Activated CD8-positive, alpha-beta memory T cell treated with anti-CD3 and anti-CD28 coated beads, Interleukin-2, amount 10 ng/mL, durations not matched to agents 7 days and 5 days (primary cell): ENCODE measurements at regions not wholly inside any gene's neighbourhood (a gene's known extent, or its start where the extent isn't known, plus 50 kb on each side); places are given as distances from the start of the nearest gene placed in this dataset.

Experiments used
- ATAC-seq: fragments of 150-1000 bp; cut with Tn5 transposase; one replicate; pipeline ENCODE4 v1.10.0; 2021; ENCODE audit warnings: moderate library complexity
- CTCF ChIA-PET: fragments of 350-600 bp; sonication (Branson Sonifier 250); formaldehyde crosslinking; loops from one replicate; lab custom pipeline; 2021; ENCODE audit warnings: antibody characterized with exemption; lab: Charles Lee
- DNase-seq: peaks from one replicate; pipeline ENCODE4 v3.0.0-alpha.2; 2020
- H3K27ac Mint-ChIP-seq: one replicate; pipeline ENCODE4 v1.8.0; 2021; ENCODE audit warnings: mild to moderate bottlenecking, mixed read lengths
- H3K27me3 Mint-ChIP-seq: one replicate; pipeline ENCODE4 v1.8.0; 2021; ENCODE audit warnings: mixed read lengths
- H3K36me3 Mint-ChIP-seq: one replicate; pipeline ENCODE4 v1.8.0; 2021; ENCODE audit warnings: mild to moderate bottlenecking, mixed read lengths
- H3K4me1 Mint-ChIP-seq: one replicate; pipeline ENCODE4 v1.8.0; 2021; ENCODE audit warnings: mixed read lengths
- H3K4me3 Mint-ChIP-seq: one replicate; pipeline ENCODE4 v1.8.0; 2021; ENCODE audit warnings: mild to moderate bottlenecking, moderate library complexity, mixed read lengths
- H3K9me3 Mint-ChIP-seq: one replicate; pipeline ENCODE4 v1.8.0; 2022; ENCODE audit warnings: low read depth, mixed read lengths

- CTCF ChIA-PET, result no interaction called here
- peaks cover 14% of the 10 kb centered on the region for H3K36me3 Mint-ChIP-seq
- H3K4me1 Mint-ChIP-seq, result peaks cover 27% of the 10 kb centered on the region
- H3K4me3 Mint-ChIP-seq, result no peak overlapping the region
- H3K27ac Mint-ChIP-seq, result no peak overlapping the region
- ATAC-seq, result no peak
- DNase-seq, result no peak
- H3K27me3 Mint-ChIP-seq, result peaks cover 11% of the 10 kb centered on the region
- H3K9me3 Mint-ChIP-seq, result no peaks in the 10 kb centered on the region
Observed at GRCh38 chr2:12273111-12273510, 443.6 kb upstream of the TRIB2 start.

GRCh38 chr2:12274591-12274990, 442.1 kb upstream of the TRIB2 start:
- Mint-ChIP-seq H3K27ac (no peak overlapping the region), H3K27me3 (peaks cover 11% of the 10 kb centered on the region), H3K36me3 (peaks cover 14% of the 10 kb centered on the region), H3K4me1 (peaks cover 27% of the 10 kb centered on the region), H3K9me3 (no peaks in the 10 kb centered on the region), H3K4me3 (no peak overlapping the region)
- no peak for DNase-seq
- CTCF ChIA-PET, result no interaction called here
- no peak for ATAC-seq

- DNase-seq (no peak), ATAC-seq (no peak)
- Mint-ChIP-seq H3K36me3 (peaks cover 10% of the 10 kb centered on the region), H3K27me3 (peaks cover 13% of the 10 kb centered on the region), H3K4me1 (peaks cover 14% of the 10 kb centered on the region), H3K9me3 (no peaks in the 10 kb centered on the region), H3K27ac (no peak overlapping the region), H3K4me3 (no peak overlapping the region)
- CTCF ChIA-PET, result no interaction called here
Observed at GRCh38 chr2:12277241-12278034, 439.3 kb upstream of the TRIB2 start.

- no peak overlapping the region for H3K27ac Mint-ChIP-seq
- peaks cover 10% of the 10 kb centered on the region for H3K4me1 Mint-ChIP-seq
- peaks cover 13% of the 10 kb centered on the region for H3K27me3 Mint-ChIP-seq
- peaks cover 10% of the 10 kb centered on the region for H3K36me3 Mint-ChIP-seq
- ATAC-seq, result no peak
- no peak overlapping the region for H3K4me3 Mint-ChIP-seq
- DNase-seq, result no peak
- CTCF ChIA-PET, result no interaction called here
- no peaks in the 10 kb centered on the region for H3K9me3 Mint-ChIP-seq
Observed at GRCh38 chr2:12278217-12278750, 438.5 kb upstream of the TRIB2 start.

DNA sequence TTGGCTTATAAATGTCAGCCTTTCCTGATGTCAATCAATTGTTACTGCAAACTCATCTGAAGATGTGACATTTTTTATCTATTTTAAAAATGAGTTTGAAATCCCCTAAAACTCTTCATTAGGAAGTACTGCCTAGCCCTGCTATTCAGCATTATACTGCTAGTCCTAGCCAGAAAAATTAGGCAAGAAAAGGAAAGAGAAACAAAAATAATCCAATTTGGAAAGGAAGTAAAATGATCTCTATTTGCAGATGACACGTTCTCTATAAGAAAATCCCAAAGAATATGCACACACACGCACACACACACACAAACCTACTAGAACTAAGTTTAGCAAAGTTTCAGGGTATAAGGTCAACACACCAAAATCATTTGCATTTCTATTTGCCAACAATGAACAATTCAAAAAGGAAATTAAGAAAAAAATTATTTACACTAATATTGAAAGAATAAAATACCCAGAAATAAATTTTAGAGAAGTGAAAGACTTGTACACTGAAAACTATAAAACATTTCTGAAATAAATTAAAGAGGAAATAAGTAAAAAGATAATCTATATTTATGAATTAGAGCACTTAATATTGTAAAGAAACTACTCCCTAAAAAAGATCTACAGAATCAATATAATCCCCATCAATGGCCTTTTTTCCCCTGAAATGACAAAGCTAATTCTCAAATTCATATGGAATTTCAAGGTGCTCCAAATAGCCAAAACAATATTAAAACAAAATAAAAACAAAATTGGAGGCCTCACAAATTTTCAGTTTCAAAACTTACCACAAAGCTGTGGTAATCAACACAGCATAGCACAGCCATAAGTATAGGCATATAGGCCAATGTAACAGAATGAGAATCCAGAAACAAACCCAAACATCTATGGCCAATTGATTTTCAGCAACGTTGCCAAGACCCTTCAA, 433.7 kb upstream of the TRIB2 start:
- H3K9me3 Mint-ChIP-seq, result no peaks in the 10 kb centered on the region
- no peak overlapping the region for H3K27ac Mint-ChIP-seq
- peaks cover 6% of the 10 kb centered on the region for H3K36me3 Mint-ChIP-seq
- peaks cover 35% of the 10 kb centered on the region for H3K4me1 Mint-ChIP-seq
- peak; percentile 57 for ATAC-seq
- CTCF ChIA-PET, result no interaction called here
- peaks cover 15% of the 10 kb centered on the region for H3K27me3 Mint-ChIP-seq
- DNase-seq, result no peak
- no peak overlapping the region for H3K4me3 Mint-ChIP-seq

GRCh38 chr2:12284037-12284436, 432.7 kb upstream of the TRIB2 start:
- Mint-ChIP-seq H3K4me1 (peaks cover 42% of the 10 kb centered on the region), H3K36me3 (peaks cover 8% of the 10 kb centered on the region), H3K9me3 (no peaks in the 10 kb centered on the region), H3K4me3 (no peak overlapping the region), H3K27me3 (peaks cover 15% of the 10 kb centered on the region), H3K27ac (no peak overlapping the region)
- ATAC-seq (no peak), DNase-seq (no peak)
- CTCF ChIA-PET, result no interaction called here

DNA sequence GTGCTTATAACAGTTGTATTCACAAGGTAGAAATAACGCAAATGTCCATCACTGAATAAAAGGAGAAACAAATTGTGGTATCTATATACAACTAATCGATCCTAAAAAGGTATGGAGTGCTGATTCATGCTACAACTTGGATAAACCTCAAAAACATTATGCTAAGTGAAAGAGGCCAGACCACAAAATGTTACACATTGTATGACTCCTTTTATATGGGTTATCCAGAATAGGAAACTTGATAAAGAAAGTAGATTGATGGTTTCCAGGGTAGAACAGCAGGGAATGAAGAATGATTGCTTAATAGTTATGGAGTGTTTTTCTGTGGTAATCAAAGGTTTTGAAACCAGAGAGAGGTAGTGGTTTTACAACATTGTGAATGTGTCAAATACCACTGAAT, 432.2 kb upstream of the TRIB2 start:
- ATAC-seq (peak; percentile 39), DNase-seq (no peak)
- Mint-ChIP-seq H3K36me3 (peaks cover 8% of the 10 kb centered on the region), H3K4me3 (no peak overlapping the region), H3K9me3 (no peaks in the 10 kb centered on the region), H3K4me1 (peaks cover 42% of the 10 kb centered on the region), H3K27ac (no peak overlapping the region), H3K27me3 (peaks cover 15% of the 10 kb centered on the region)
- CTCF ChIA-PET, result no interaction called here

DNA sequence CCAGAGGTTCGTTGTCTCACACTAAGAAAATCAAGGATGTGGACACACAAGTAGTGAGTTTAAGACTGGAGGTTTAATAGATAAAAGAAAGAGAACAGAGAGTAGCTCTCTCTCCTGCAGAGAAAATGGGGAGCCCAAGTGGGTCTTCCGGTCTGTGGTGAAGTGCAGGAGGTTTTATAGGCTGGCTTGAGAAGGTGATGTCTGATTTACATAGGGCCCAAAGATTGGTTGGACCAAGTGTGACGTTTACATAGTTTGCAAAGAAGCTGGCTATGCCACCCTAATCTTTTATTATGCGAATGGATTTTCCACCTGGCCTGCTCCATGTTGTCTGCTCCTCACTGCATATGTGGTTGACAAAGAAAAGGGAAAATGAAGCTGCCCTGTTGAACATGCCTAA, 430.4 kb upstream of the TRIB2 start:
- CTCF ChIA-PET, result interaction anchor here (1.8 kb wide), 1 partner anchor 14 kb away, joined by 5 read pairs; no protein-coding TSS in a partner anchor
- Mint-ChIP-seq H3K27ac (no peak overlapping the region), H3K4me3 (no peak overlapping the region), H3K27me3 (peaks cover 24% of the 10 kb centered on the region), H3K4me1 (peaks cover 46% of the 10 kb centered on the region), H3K9me3 (peaks cover 2% of the 10 kb centered on the region), H3K36me3 (peaks cover 17% of the 10 kb centered on the region)
- DNase-seq (no peak), ATAC-seq (no peak)

DNA sequence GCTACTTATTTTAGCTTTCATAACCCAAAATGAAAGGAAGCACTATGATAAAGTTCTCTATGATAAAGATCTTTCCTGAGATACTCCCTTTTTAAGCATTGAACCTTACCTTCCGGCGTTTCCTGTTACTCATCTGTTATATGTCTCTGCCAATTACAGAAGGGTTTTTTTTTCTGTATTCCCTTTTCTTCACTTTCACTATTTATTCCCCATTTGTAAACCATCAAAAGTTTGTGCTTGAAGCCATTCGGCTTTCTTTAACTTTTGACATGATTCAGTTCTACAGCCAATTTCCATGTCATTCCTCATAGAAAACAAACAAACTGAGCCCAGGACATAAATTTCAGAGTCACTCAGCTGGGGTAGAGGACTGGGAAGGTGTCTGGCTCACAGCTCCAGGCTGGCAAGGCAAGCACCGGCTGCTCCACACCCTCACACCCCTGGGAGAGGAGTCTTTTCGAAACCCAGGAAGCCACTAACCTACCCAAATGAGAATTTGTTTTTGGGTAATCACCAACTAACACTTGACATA, 429.4 kb upstream of the TRIB2 start:
- H3K27me3 Mint-ChIP-seq, result peaks cover 26% of the 10 kb centered on the region
- no peak overlapping the region for H3K4me3 Mint-ChIP-seq
- H3K4me1 Mint-ChIP-seq, result peaks cover 54% of the 10 kb centered on the region
- peaks cover 2% of the 10 kb centered on the region for H3K9me3 Mint-ChIP-seq
- DNase-seq, result no peak
- no peak overlapping the region for H3K27ac Mint-ChIP-seq
- H3K36me3 Mint-ChIP-seq, result peaks cover 26% of the 10 kb centered on the region
- ATAC-seq, result peak; percentile 48
- CTCF ChIA-PET, result interaction anchor here (1.8 kb wide), 1 partner anchor 15 kb away, joined by 5 read pairs; no protein-coding TSS in a partner anchor

DNA sequence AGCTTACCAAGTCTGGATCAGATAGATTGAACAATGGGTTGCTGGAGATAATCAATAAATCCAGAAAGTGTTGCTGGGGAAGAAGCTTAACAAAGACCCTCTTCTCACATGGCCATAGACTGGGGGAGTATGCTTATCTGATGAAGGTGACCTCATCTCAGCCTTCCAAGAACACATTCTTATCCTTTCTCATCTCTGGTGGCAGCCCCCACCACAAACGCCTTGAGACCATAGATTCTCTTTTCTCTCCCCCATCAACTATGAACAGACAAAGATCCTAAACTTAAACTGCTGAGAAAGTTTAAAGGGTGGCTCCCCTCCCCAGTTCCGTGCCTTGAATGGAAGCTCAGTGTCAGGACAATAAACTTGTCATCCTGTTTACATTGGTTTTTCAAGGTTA, 428.7 kb upstream of the TRIB2 start:
- no peak for ATAC-seq
- CTCF ChIA-PET, result interaction anchor here (1.3 to 1.8 kb wide), 2 partner anchors 16 to 428 kb away, joined by 3 to 5 read pairs; no protein-coding TSS in a partner anchor
- Mint-ChIP-seq H3K4me1 (peaks cover 56% of the 10 kb centered on the region), H3K27ac (peak overlapping the region; percentile 7), H3K9me3 (peaks cover 2% of the 10 kb centered on the region), H3K4me3 (no peak overlapping the region), H3K36me3 (peaks cover 29% of the 10 kb centered on the region), H3K27me3 (peaks cover 26% of the 10 kb centered on the region)
- no peak for DNase-seq

- no peak overlapping the region for H3K27ac Mint-ChIP-seq
- CTCF ChIA-PET, result interaction anchor here (0.6 to 1.3 kb wide), 2 partner anchors 194 to 427 kb away, joined by 3 read pairs; no protein-coding TSS in a partner anchor
- peaks cover 2% of the 10 kb centered on the region for H3K9me3 Mint-ChIP-seq
- peaks cover 59% of the 10 kb centered on the region for H3K4me1 Mint-ChIP-seq
- H3K36me3 Mint-ChIP-seq, result peaks cover 38% of the 10 kb centered on the region
- no peak for ATAC-seq
- peaks cover 26% of the 10 kb centered on the region for H3K27me3 Mint-ChIP-seq
- no peak overlapping the region for H3K4me3 Mint-ChIP-seq
- no peak for DNase-seq
Observed at GRCh38 chr2:12289120-12289802, 427.5 kb upstream of the TRIB2 start.

DNA sequence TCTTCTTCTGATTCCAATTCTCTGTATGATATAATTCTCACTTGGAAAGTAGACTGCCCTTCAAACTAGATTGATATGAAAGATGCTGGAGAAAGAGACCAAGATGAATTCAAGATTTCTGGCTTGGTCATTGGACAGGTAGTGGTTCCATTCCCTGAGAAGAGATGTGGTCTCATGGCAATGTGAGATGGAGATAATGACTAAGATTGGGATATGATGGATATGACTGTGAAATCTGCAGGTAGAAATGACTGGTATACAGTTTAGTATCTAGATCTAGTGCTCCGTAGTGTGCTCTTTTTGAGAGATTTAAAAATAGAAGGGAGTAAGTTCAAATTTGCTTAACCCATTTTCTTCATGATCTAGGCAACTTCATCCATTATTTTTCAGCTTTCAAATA, 425.4 kb upstream of the TRIB2 start:
- H3K27me3 Mint-ChIP-seq, result peaks cover 20% of the 10 kb centered on the region
- CTCF ChIA-PET, result no interaction called here
- H3K4me1 Mint-ChIP-seq, result peaks cover 70% of the 10 kb centered on the region
- no peak overlapping the region for H3K27ac Mint-ChIP-seq
- DNase-seq (no peak), ATAC-seq (no peak)
- peaks cover 40% of the 10 kb centered on the region for H3K36me3 Mint-ChIP-seq
- H3K4me3 Mint-ChIP-seq, result no peak overlapping the region
- H3K9me3 Mint-ChIP-seq, result peaks cover 2% of the 10 kb centered on the region
